ENCODE measurements at regions not wholly inside any gene's neighbourhood (a gene's known extent, or its start where the extent isn't known, plus 50 kb on each side); places are given as distances from the start of the nearest gene placed in this dataset.
"Not testable (repeated sequence)": the region's sequence is repeated elsewhere in the genome, so short reads cannot be mapped to it uniquely, and the experiment has no call there.

DNA sequence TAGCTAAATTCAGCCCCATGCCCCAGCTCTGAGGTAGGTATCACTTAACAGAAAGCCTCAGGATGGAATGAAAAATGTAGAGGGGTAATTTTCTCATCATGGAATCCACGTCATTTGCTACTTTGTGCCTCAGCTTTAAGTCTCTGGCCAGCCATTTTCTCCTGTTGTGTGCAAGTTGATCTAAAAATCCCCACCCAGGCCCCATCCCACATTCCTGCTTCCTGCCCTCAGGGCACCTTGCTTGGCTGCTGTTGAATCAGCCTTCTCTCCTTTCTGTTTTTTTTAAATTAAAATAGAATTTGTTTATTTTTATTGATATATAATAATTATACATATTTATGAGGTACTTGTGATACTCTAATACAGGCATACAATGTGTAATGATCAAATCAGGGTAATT, 179.9 kb upstream of the TSHZ3 start:
- no peak for DNase-seq (ENCODE audit: low read depth)

DNA sequence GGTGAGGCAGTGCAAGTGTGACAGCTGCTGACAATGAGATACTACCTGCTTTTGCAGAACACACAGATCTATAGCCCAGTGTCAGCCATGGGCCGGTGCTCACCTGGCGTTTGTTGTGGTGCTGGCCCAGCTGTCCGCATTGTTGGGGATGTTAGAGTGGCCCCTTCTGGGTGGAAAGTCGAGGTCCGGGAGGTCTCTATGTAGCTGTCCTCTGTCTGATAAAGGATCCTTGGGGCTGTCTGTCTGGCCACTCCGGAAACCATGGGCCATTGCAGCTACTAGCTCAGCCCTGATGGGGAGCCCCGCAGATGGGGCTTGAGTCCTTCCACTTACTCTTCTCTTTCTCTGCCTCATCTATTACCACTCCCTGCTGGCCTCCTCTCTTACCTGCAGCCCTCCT, 181.5 kb upstream of the TSHZ3 start:
- no peak for DNase-seq (ENCODE audit: low read depth)

DNA sequence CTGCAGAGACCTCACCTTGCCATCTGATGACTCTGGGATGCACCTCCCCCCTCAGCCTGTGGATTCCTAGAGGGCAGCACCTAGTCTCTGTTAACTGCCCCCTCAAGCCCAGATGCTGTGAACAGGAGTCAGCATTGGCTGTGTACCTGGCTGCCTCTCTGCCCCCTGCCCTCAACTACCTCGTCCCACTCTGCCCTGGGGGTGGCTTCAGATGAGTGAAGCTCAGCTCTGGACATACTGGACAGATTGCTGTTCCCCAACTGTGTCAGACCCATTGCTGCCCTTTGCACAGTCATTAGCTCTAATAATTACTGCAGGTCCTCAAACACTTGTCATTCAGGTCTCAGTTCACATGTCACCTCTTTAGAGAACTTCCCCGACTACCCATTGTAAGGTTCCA, 182.1 kb upstream of the TSHZ3 start:
- DNase-seq (ENCODE audit: low read depth) = no peak

DNA sequence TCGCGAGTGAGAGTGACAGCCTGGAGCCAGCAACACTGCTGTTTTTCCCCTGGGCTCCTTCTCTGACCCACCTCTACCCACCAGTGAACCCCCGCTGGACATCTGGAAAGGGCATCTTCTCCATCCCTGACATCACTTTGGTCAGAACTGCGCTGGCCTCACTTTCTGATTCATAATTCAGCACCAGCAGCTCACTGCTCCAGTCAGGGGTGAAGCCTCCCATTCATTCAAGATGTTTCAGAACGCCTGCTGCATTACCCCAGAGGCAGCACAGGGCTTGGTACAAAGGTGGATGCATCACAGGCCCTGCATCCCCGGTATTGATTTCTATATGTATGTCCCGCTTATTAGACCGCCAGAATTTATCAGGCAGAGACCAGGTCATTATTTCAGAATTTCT, 182.8 kb upstream of the TSHZ3 start:
- no peak for DNase-seq (ENCODE audit: low read depth)

DNA sequence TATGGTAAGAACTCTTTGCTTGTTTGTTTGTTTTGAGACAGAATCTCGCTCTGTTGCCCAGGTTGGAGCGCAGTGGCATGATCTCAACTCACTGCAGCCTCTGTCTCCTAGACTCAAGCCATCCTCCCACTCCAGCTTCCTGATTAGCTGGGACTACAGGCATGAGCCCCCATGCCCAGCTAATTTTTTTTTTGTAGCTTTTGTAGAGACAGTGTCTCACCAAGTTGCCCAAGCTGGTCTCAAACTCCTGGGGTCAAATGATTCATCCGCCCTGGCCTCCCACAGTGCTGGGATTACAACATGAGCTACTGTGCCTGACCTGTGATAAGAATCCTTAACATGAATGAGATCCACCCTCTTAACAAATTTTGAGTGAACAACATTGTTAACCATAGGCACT, 183.9 kb upstream of the TSHZ3 start:
- no peak for DNase-seq (ENCODE audit: low read depth)

DNA sequence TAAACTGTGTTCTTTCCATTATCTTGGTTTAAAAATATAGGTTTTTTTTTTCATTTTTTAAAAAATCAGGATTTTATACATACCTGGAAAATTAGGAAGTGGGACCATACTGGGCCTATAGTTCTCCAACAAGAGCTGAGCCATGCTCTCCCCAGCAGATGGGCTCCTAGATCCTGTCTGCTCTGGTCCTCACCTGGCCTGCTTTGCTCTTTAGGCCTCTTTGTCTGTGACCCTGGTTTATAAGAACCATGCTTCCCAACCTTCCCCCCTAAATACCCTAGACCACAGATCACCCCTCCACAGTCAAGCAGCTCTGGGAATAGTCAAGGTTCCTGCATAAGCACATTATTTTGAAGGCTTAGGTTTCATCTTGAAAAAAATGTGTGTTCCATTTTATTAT, 185.0 kb upstream of the TSHZ3 start:
- DNase-seq (ENCODE audit: low read depth) = no peak

DNA sequence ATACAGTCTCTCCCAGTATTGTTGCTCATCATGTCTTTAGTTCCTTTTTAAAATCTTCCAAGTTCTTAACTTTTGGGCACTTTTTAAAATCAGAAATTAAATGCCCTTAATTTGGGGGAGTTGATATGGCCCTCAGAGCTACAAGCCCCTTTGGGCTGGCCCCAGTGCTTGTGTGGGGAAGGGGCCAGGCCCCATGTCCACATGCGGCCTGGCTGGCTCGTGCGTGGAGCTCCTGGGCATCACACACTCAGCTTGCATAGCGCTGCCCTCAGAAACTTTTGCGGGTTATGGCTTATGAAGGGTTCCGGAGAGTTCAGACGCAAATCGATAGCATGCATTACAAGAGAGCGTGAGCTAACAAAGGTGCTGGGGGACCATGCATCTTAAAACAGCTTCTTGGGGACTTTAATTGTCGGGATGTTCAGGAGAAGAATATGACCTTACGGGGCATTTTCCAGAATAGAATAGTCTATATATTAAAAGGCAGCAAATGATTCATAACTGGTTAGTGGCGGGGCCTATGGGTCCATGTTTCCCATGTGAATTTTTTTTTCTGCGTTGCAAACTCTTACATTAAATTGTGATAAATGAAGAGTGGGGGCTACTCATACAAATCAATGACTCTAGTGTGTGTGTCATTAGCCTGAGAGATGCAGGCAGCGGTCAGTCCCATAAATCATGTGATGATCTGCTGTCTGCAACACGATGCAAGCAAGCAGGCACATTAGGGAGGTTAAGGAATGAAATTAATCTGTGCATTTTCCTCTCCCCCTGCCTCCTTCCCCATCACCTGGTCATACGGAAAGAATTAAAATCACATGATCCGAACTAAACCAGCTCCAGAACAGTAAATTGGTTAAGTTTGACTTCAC, 185.8 kb upstream of the TSHZ3 start:
- no peak for DNase-seq (ENCODE audit: low read depth)

DNA sequence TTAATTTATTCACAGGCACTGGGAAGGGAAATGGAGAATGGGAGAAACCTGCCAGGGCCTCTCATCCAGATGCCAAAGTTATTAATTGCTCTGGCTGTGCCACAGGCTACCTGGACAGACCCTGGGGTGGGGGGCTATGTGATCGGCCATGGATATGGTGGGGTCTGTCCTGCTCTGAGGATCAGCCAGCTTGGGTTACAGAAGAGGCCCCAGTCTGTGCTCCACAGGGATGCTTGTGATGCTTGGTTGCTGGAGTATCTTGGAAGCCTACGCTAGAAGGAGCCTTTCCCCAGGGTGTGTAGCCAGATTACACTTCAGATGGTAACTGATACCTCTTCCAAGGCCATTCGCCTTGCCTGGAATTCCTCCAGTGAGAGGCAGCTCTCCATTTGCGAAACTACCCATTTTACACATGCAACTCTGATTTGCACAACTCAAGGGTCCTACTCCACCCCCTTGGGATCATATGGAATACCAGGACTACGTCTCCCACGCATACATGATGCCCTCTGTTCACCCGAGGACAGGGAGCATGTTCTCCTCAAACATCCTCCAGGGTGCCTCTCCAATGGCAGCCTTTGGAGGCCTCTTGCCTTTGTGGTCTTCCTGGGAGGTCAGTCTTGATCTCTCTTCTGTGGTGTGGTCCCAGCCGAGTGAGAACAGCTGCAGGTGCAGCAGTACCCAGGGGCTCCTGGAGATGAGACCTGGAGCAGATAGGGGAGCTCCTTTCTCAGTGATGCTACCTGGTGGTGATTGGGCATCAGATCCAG, 186.6 kb upstream of the TSHZ3 start:
- no peak for DNase-seq (ENCODE audit: low read depth)

DNA sequence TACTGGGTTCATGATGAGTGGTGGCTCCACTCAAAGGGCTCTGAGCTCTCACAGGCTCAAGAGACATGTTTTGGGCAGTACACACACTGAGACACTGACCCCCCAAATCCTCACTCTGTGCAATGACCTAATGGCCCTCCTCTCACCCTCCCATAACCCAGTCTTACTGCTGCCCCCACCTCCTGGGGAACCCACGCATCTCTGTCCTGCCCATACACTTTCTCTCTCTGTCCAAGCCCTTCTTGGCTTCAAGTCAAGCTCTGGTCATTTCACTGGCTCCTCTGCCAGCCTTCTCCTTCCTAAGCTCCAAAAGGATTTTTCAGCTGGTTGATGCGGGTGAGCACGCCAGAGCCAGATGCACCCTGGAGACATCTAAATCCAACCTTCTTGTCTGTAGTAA, 187.9 kb upstream of the TSHZ3 start:
- no peak for DNase-seq (ENCODE audit: low read depth)

DNA sequence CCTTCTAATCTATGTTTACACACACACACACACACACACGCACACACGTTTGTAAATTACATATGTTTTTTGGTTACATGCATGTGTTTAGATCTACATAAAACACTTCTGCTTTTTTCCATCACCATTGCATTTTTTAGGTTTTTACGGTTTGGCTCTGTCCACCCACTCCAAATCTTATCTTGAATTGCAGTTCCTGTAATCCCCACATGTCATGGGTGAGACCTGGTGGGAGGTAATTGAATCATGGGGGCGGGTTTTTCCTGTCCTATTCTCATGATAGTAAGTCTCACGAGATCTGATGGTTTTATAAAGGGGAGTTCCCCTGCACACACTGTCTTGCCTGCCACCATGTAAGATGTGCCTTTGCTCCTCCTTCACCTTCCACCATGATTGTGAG, 188.7 kb upstream of the TSHZ3 start:
- DNase-seq (ENCODE audit: low read depth) = not testable (repeated sequence)

DNA sequence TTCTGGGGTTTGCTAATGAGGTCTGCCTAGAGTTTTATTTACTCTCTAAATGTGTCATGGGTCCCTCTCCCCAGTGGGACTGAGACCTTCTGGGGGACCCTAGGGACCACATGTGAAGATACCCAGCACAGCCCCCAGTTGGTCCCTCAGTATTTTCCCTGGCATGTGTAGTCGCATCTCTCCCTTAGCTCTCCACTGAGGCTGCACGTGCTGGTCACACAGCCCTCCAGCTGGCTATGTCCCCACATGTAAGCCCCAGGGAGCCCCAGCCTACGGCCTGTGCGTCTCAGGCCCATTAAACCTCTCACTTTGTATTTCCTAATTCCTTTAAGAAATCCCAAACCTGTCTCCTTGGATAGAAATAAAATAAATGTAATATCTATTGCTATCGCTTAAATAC, 189.6 kb upstream of the TSHZ3 start:
- DNase-seq (ENCODE audit: low read depth) = no peak

DNA sequence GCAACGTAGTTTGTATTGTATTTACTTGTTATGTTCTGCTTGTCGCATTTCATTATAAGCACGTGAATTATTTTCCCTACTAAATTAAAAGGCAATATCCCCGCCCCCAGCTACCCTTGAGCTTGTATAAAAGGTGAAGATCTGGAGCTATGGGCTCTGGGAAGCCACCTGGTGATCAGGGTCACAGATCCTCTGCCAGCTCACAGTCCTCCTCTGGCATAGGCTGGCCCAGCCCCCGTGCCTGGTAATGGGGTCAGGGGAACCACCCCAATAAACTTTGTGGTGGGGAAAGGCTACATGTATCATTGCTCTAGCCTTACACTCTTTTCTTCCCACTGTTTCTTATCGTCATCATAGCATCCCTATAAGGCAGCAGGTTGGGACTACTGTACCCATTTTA, 190.2 kb upstream of the TSHZ3 start:
- DNase-seq (ENCODE audit: low read depth) = no peak

DNA sequence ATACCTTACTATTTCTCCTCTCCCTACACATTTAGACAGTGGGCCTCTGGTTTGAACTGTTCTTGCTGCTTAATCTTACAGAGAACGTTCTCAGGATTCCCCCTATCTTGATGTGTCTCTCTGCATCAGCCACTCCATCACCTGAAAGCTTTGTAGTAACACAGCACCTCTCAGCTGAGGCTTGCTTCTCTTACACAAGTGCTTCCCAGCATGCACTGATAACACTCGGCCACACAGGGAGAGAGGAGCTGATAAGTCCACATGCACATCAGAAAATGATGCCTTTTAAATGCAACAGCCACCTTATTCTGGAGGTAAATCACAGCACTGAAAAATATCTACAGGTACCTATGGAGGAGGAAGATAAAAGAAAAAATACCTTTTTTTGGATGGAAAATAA, 192.2 kb upstream of the TSHZ3 start:
- DNase-seq (ENCODE audit: low read depth) = no peak

DNA sequence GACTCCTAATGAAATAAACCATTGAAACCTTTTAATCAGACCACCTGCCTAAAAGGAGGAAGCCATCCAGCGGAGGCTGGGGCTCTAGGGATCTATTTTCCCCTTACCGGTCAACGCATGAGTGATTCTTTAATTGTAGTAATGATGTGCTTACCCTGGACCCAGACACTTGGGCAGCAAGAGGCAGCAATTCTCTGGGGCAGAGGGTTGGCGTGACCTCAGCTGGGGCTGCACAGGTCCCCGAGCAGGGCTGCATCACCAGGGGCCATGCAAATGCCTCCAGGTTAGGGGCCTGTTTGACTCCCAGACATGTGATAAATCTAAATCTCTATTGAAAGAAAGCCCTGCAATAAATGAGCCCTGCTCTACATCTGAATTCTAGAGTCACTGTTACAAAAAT, 194.2 kb upstream of the TSHZ3 start:
- DNase-seq (ENCODE audit: low read depth) = no peak

DNA sequence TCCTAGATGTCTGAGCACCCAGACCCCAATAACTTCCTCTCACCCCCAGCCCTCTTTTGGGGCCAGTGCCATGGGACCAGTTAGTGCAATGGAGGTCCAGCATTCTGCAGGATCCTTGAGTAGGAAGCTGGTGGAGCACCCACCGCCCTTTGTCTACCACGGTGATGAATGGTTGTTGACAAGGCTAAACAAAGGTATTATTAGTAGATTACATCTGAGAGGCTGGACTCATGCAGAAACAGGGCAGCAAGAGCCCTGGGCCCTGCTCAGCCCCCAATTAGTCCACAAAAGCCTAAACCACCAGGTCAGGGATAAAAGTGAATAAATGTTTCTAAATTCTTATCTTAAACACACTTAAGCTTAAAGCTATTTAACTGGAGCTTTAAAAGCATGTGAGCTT, 196.5 kb upstream of the TSHZ3 start:
- no peak for DNase-seq (ENCODE audit: low read depth)

DNA sequence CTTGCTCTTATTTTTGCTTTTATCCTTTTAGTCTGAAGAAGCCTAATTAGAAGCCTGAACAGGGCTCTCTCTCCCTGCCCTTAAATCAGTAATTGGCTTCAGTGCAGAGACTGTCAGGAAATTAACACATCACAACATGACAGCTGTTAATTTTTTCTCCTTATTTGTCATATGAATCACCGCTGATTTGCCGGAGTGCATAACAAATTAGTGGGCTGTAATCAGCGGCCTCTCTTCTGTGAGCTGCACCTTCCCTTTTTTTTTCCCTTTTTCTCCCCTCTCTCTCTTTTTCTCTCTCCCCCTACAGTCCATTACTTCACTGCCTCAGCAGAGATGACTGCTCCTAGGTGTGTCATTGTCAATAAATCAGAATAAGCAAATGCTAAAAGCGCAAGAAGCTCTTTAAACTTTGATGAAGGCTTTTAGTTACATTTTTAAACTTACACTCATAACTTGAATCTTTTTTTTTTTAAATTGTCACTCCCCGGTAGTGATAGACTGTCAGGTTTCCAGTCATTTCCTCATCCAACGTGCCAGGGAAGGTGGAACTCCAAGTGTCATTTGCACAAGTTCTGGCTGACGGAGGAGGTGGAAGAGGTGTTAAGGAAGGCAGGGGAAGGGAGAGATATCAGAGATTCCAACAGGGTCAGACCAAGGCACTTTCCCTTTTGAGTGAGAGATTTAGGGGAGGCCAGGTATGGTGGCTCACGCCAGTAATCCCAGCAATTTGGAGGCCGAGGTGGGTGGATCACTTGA, 197.1 kb upstream of the TSHZ3 start:
- DNase-seq (ENCODE audit: low read depth) = no peak

DNA sequence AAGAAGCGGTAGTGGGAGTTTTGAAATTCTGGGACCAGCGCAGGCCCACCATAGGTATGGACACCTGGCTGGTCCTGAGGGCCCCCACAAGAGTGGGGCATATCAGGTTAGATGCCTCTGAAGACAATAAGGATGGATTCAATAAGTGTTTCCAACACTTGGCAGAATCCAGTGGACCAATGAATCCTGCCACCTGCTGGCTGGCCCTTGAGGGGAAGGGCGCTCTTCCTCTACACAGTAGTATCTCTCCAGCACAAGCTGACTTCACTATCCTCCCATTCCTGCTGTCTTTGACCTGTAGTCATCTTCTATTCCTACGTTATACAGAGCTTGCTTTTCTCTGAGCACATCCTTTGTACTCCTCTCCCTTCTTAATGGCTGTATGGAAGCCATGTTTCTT, 199.7 kb upstream of the TSHZ3 start:
- DNase-seq (ENCODE audit: low read depth) = no peak

DNA sequence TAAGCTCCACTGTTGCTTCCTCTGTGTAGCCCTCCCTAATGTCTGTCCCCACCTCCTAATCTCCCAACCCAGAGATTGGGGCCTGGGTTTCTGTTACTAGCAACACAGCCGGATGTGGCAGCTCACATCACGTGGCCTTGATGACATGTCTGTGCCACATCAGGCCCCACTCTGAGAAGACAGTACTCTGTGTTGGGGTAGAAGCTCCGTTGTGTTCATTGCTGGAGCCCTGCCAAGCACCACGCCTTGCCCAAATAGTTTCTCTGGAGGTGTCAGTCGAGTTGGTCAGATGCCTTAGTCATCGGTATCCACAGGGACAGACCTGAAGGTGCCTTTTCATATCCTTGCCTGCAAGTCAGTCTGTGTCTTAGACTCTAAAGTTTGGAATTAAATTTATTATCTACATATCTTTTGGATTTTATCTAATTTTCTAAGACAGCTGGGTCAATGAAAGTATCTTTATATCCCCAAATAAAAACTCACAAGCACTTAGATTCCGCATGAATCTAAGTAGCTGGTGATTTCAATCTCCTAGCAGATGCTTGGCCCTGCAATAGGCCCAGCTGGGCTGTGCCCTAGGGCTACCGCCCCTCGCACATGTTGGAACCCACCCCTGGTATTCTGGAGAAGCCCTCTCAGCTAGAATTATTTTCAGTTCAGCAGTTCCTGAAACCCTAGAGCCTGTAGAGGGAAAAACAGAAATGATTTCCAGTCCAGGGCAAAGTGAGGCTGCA, 204.0 kb upstream of the TSHZ3 start:
- no peak for DNase-seq (ENCODE audit: low read depth)

DNA sequence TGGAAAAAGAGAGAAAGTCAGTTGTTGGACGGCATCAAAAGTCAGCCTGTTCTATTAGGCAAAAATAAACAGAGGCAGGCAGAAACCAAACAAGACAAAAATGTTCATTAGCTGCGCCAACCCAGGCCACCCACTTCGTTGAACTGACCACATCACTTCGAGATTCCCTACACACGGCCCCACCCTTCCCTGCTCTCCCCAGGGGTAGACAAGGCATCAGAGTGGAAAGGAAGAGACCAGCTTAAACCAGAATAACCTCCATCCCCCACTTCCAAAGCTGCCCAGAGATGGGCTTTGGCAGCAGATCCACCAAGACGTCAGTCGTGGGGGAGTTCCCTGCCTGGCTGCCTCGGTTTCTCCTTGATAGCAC, 204.6 kb upstream of the TSHZ3 start:
- no peak for DNase-seq (ENCODE audit: low read depth)

DNA sequence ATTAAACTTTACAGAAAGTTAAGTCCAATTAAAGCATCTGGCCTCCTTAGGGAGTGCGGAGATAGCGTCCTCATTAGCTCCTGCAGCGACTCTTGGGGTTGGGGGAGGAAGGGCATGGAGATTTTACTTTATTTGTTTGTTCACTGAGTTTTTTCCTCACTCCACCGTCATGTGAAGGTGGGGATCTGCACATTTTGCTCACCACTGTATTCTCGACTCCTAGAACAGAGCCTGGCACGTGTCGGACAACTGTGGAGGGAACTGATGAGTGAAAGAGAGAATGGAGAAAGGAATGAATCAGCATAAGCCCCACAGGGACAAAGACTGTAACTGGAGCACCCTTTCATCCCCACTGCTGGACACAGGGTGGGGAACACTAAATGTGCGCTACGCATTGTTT, 205.1 kb upstream of the TSHZ3 start:
- no peak for DNase-seq (ENCODE audit: low read depth)

DNA sequence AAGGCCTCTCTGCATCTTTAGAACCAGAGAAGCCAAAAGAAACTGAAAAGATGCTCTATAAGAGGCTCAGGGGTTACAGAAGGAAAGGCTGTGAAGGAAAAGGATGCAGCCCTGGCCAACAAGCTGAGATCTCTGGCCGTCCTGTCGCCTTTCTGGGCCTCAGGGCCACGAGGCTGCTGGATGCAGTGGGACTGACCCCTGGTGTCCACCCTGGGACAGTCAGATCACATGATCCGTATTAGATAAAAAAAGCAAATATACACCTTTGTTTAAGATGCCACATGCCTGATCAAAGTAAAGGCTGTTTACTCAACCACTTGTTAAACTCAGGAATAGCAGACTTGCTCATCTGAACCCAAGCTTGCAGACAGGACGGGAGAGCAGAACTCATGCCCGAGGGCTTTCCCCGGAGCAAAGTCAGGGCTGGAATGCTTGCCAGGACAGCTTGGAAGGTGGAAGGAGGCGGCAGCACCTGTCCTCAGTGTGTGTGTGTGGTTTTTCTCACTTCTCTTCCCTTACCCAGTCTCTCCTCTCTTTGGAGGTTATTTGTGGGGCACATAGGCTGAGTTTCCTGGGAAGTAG, 206.5 kb upstream of the TSHZ3 start:
- no peak for DNase-seq (ENCODE audit: low read depth)

DNA sequence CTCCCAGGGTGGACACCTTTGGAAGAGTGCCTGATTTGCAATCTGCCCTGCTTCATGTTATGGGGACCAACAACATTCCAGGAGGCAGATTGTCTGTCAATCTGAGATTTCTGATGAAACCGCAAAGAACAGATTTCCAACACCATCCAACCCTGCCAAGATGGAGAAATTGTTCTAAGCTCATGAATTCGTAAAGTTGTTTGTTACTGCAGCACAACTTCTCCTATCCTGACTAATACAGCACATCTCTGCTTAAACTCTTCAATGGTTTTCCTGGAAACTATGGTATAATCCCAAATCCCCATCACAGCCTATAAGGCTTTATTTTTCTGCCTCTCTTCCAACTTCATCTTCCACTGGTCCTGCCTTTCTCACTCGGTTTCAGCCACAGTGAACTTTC, 210.3 kb upstream of the TSHZ3 start:
- no peak for DNase-seq (ENCODE audit: low read depth)
